MCF 10A (cell line): ENCODE measurements at regions not wholly inside any gene's neighbourhood (a gene's known extent, or its start where the extent isn't known, plus 50 kb on each side); places are given as distances from the start of the nearest gene placed in this dataset.

ENCODE experiments used
- BruUV-seq: library from RNA; stranded (reverse); fragments of 400-500 nt; replicated peaks from 2 replicates; lab custom pipeline; 2021; lab: Mats Ljungman, UMichigan
- CTCF ChIA-PET: fragments of 300-600 bp; sonication (Branson Sonifier 250); formaldehyde crosslinking; extraction: SDS; loops from one replicate; lab custom pipeline; 2021; ENCODE audit warnings: antibody characterized with exemption, inconsistent platforms; lab: Yijun Ruan, JAX
- POLR2A ChIA-PET: fragments of 300-600, 350-650 bp; sonication (Branson Sonifier 250); formaldehyde crosslinking; extraction: SDS; loops from one replicate; lab custom pipeline; 2020; ENCODE audit warnings: antibody characterized with exemption, inconsistent platforms; lab: Yijun Ruan, JAX
- DNase-seq: peaks from one replicate; pipeline ENCODE4 v3.0.0-alpha.2; 2018; ENCODE audit not compliant: unreplicated experiment
- H3K27ac Mint-ChIP-seq: one replicate; pipeline ENCODE4 v1.8.0; 2022; ENCODE audit warnings: mild to moderate bottlenecking, low read depth, mixed read lengths; ENCODE audit not compliant: unreplicated experiment
- H3K27me3 Mint-ChIP-seq: one replicate; pipeline ENCODE4 v1.8.0; 2022; ENCODE audit warnings: mixed read lengths; ENCODE audit not compliant: insufficient read depth, unreplicated experiment
- H3K36me3 Mint-ChIP-seq: one replicate; pipeline ENCODE4 v1.8.0; 2022; ENCODE audit warnings: mild to moderate bottlenecking, moderate library complexity, mixed read lengths; ENCODE audit not compliant: insufficient read depth, unreplicated experiment
- H3K4me1 Mint-ChIP-seq: one replicate; pipeline ENCODE4 v1.8.0; 2022; ENCODE audit warnings: mixed read lengths; ENCODE audit not compliant: insufficient read depth, unreplicated experiment
- H3K4me3 Mint-ChIP-seq: one replicate; pipeline ENCODE4 v1.8.0; 2022; ENCODE audit warnings: mild to moderate bottlenecking, moderate library complexity, mixed read lengths; ENCODE audit not compliant: unreplicated experiment
- H3K9me3 Mint-ChIP-seq: one replicate; pipeline ENCODE4 v1.8.0; 2022; ENCODE audit warnings: mixed read lengths; ENCODE audit not compliant: unreplicated experiment
- CTCF ChIP-seq: fragments of 200-600 bp; IDR thresholded peaks from one replicate; pipeline ENCODE4 v1.8.0; 2022; ENCODE audit warnings: antibody characterized with exemption, mild to moderate bottlenecking; ENCODE audit not compliant: unreplicated experiment
- intact Hi-C: fragments of 100-400 bp; cut with micrococcal nuclease; formaldehyde crosslinking; loops from 2 replicates; pipeline ENCODE4 v1.14.1; 2022

- Mint-ChIP-seq H3K4me3 (no peak overlapping the region), H3K4me1 (no peaks in the 10 kb centered on the region), H3K27ac (no peak overlapping the region), H3K9me3 (peaks cover 8% of the 10 kb centered on the region), H3K36me3 (no peaks in the 10 kb centered on the region), H3K27me3 (no peaks in the 10 kb centered on the region)
- CTCF ChIA-PET: no interaction called here
- intact Hi-C loops: no loop called here
- BruUV-seq: no TSS peak
- no peak for TF ChIP-seq CTCF
- DNase-seq: no peak
- POLR2A ChIA-PET: no interaction called here
Observed at GRCh38 chr15:53445531-53445930, 313.9 kb downstream of the WDR72 start.

GRCh38 chr15:53437985-53438841 is 321.2 kb downstream of the WDR72 start:
- ChIA-PET POLR2A (interaction anchor here (0.6 kb wide), 1 partner anchor 380 kb away, joined by 3 read pairs; no protein-coding TSS in a partner anchor), CTCF (interaction anchor here (1.1 kb wide), 1 partner anchor 16 kb away, joined by 3 read pairs; no protein-coding TSS in a partner anchor)
- DNase-seq: no peak
- Mint-ChIP-seq H3K4me3 (no peak overlapping the region), H3K36me3 (no peaks in the 10 kb centered on the region), H3K27ac (no peak overlapping the region), H3K27me3 (peaks cover 9% of the 10 kb centered on the region), H3K9me3 (peaks cover 14% of the 10 kb centered on the region), H3K4me1 (no peaks in the 10 kb centered on the region)
- intact Hi-C loops: no loop called here
- BruUV-seq: no TSS peak
- no peak for TF ChIP-seq CTCF

- BruUV-seq: no TSS peak
- Mint-ChIP-seq H3K27me3 (peaks cover 9% of the 10 kb centered on the region), H3K36me3 (no peaks in the 10 kb centered on the region), H3K4me1 (no peaks in the 10 kb centered on the region), H3K9me3 (peaks cover 11% of the 10 kb centered on the region), H3K27ac (no peak overlapping the region), H3K4me3 (no peak overlapping the region)
- POLR2A ChIA-PET: no interaction called here
- no peak for TF ChIP-seq CTCF
- CTCF ChIA-PET: no interaction called here
- DNase-seq: no peak
- intact Hi-C loops: no loop called here
Observed at GRCh38 chr15:53437366-53437765, 322.1 kb downstream of the WDR72 start.

GRCh38 chr15:53434174-53434678 is 325.2 kb downstream of the WDR72 start:
- intact Hi-C loops: no loop called here
- BruUV-seq: no TSS peak
- no peak for DNase-seq
- Mint-ChIP-seq H3K9me3 (peaks cover 23% of the 10 kb centered on the region), H3K4me1 (no peaks in the 10 kb centered on the region), H3K4me3 (no peak overlapping the region), H3K36me3 (no peaks in the 10 kb centered on the region), H3K27me3 (peaks cover 9% of the 10 kb centered on the region), H3K27ac (no peak overlapping the region)
- ChIA-PET POLR2A (no interaction called here), CTCF (no interaction called here)
- TF ChIP-seq CTCF: no peak
